BJ (cell line): ENCODE measurements at regions not wholly inside any gene's neighbourhood (a gene's known extent, or its start where the extent isn't known, plus 50 kb on each side); places are given as distances from the start of the nearest gene placed in this dataset.

Experiments used
- CTCF ChIA-PET: fragments of 350-600 bp; formaldehyde crosslinking; extraction: SDS; loops from one replicate; lab custom pipeline; 2021; ENCODE audit warnings: antibody characterized with exemption, inconsistent platforms; lab: Yijun Ruan, JAX
- POLR2A ChIA-PET: fragments of 300-600 bp; sonication (Branson Sonifier 250); formaldehyde crosslinking; extraction: SDS; loops from one replicate; lab custom pipeline; 2021; ENCODE audit warnings: antibody characterized with exemption; lab: Charles Lee
- DNase-seq: peaks from one replicate; pipeline ENCODE4 v3.0.0-alpha.2; 2011; ENCODE audit warnings: low read depth
- H3K27me3 ChIP-seq: 2 replicates; pipeline ENCODE4 v1.6.0; 2011; ENCODE audit warnings: low read length; ENCODE audit not compliant: control insufficient read depth, insufficient read depth
- H3K36me3 ChIP-seq: 2 replicates; pipeline ENCODE4 v1.5.1; 2011; ENCODE audit warnings: low read length; ENCODE audit not compliant: control insufficient read depth, insufficient read depth
- H3K4me3 ChIP-seq: 2 replicates; pipeline ENCODE4 v1.5.1; 2011; ENCODE audit warnings: low read depth, mild to moderate bottlenecking, control low read depth, low read length
- CTCF ChIP-seq: IDR thresholded peaks from 2 replicates; pipeline ENCODE4 v1.5.1; 2011; ENCODE audit warnings: low read depth, mild to moderate bottlenecking, control low read depth, inconsistent platforms, low read length, moderate library complexity; ENCODE audit not compliant: insufficient read depth

- CTCF ChIA-PET = no interaction called here
- no peaks in the 10 kb centered on the region for H3K27me3 ChIP-seq
- H3K36me3 ChIP-seq = no peaks in the 10 kb centered on the region
- H3K4me3 ChIP-seq = no peak overlapping the region
- POLR2A ChIA-PET = no interaction called here
- no peak for DNase-seq
- TF ChIP-seq CTCF = no peak
These were observed 148.6 kb downstream of the GC start for GRCh38 chr4:71635139-71635748.

- Histone ChIP-seq H3K27me3 (no peaks in the 10 kb centered on the region), H3K4me3 (no peak overlapping the region), H3K36me3 (no peaks in the 10 kb centered on the region)
- POLR2A ChIA-PET = no interaction called here
- no peak for TF ChIP-seq CTCF
- CTCF ChIA-PET = no interaction called here
- no peak for DNase-seq
These were observed 149.5 kb downstream of the GC start for GRCh38 chr4:71634364-71634763.

- POLR2A ChIA-PET = no interaction called here
- DNase-seq = no peak
- TF ChIP-seq CTCF = no peak
- no peaks in the 10 kb centered on the region for H3K36me3 ChIP-seq
- CTCF ChIA-PET = interaction anchor here (1.1 kb wide), 1 partner anchor 82 kb away, joined by 3 read pairs; no protein-coding TSS in a partner anchor
- H3K4me3 ChIP-seq = no peak overlapping the region
- no peaks in the 10 kb centered on the region for H3K27me3 ChIP-seq
These were observed 153.1 kb downstream of the GC start for GRCh38 chr4:71630803-71631202.

- CTCF ChIA-PET = no interaction called here
- POLR2A ChIA-PET = no interaction called here
These were observed 158.9 kb downstream of the GC start for GRCh38 chr4:71625005-71625404.

More at GRCh38 chr4:71625005-71625404, 158.9 kb downstream of the GC start:
- no peaks in the 10 kb centered on the region for H3K27me3 ChIP-seq
- TF ChIP-seq CTCF = no peak
- DNase-seq = no peak
- no peaks in the 10 kb centered on the region for H3K36me3 ChIP-seq
- no peak overlapping the region for H3K4me3 ChIP-seq
